C4-2B (cell line): ENCODE measurements at regions not wholly inside any gene's neighbourhood (a gene's known extent, or its start where the extent isn't known, plus 50 kb on each side); places are given as distances from the start of the nearest gene placed in this dataset.

Experiments used
- H3K27ac ChIP-seq: fragments of 450-650 bp; 2 replicates; pipeline ENCODE4 v1.5.1; 2017
- CTCF ChIP-seq: fragments of 450-650 bp; conservative IDR thresholded peaks from 2 replicates; pipeline ENCODE4 v1.5.1; 2017; ENCODE audit warnings: mild to moderate bottlenecking
- ZFX ChIP-seq: fragments of 450-650 bp; IDR thresholded peaks from 2 replicates; pipeline ENCODE4 v1.6.1; 2017

GRCh38 chr20:40457404-40457803 lies 231.6 kb downstream of the MAFB start:
- TF ChIP-seq CTCF, result no peak
- no peak for TF ChIP-seq ZFX
- no peak overlapping the region for H3K27ac ChIP-seq

GRCh38 chr20:40452758-40453157 lies 236.3 kb downstream of the MAFB start:
- TF ChIP-seq CTCF (no peak), ZFX (no peak)
- H3K27ac ChIP-seq, result no peak overlapping the region

GRCh38 chr20:40451552-40451951 lies 237.5 kb downstream of the MAFB start:
- TF ChIP-seq CTCF (no peak), ZFX (no peak)
- no peak overlapping the region for H3K27ac ChIP-seq

GRCh38 chr20:40449974-40450616 lies 238.9 kb downstream of the MAFB start:
- H3K27ac ChIP-seq, result no peak overlapping the region
- TF ChIP-seq CTCF (no peak), ZFX (no peak)

GRCh38 chr20:40449144-40449690 lies 239.8 kb downstream of the MAFB start:
- no peak for TF ChIP-seq ZFX
- no peak overlapping the region for H3K27ac ChIP-seq

GRCh38 chr20:40446888-40447287 lies 242.1 kb downstream of the MAFB start:
- TF ChIP-seq CTCF, result no peak
- TF ChIP-seq ZFX, result no peak

GRCh38 chr20:40444516-40444915 lies 244.5 kb downstream of the MAFB start:
- no peak for TF ChIP-seq ZFX
- no peak for TF ChIP-seq CTCF
- no peak overlapping the region for H3K27ac ChIP-seq

More at GRCh38 chr20:40446888-40447287, 242.1 kb downstream of the MAFB start:
- H3K27ac ChIP-seq, result no peak overlapping the region

- TF ChIP-seq CTCF (no peak), ZFX (no peak)
- H3K27ac ChIP-seq, result no peak overlapping the region
Measured at GRCh38 chr20:40443753-40444152, 245.3 kb downstream of the MAFB start.
